Dendritic cell treated with granulocyte-macrophage colony-stimulating factor and Interleukin-4, amounts not matched to agents 40 ng/mL and 50 ng/mL, for 4 days (primary cell): ENCODE measurements at regions not wholly inside any gene's neighbourhood (a gene's known extent, or its start where the extent isn't known, plus 50 kb on each side); places are given as distances from the start of the nearest gene placed in this dataset.
"Not testable (repeated sequence)": the region's sequence is repeated elsewhere in the genome, so short reads cannot be mapped to it uniquely, and the experiment has no call there.

Source experiments
- H3K27ac Mint-ChIP-seq: one replicate; pipeline ENCODE4 v1.8.0; 2022; ENCODE audit warnings: mild to moderate bottlenecking, mixed read lengths
- H3K27me3 Mint-ChIP-seq: one replicate; pipeline ENCODE4 v1.8.0; 2022; ENCODE audit warnings: mild to moderate bottlenecking, mixed read lengths
- H3K36me3 Mint-ChIP-seq: one replicate; pipeline ENCODE4 v1.8.0; 2022; ENCODE audit warnings: low read depth, mixed read lengths
- H3K4me1 Mint-ChIP-seq: one replicate; pipeline ENCODE4 v1.8.0; 2022; ENCODE audit warnings: low read depth, mixed read lengths
- H3K4me3 Mint-ChIP-seq: one replicate; pipeline ENCODE4 v1.8.0; 2022; ENCODE audit warnings: mild to moderate bottlenecking, moderate library complexity, mixed read lengths
- H3K9me3 Mint-ChIP-seq: one replicate; pipeline ENCODE4 v1.8.0; 2022; ENCODE audit warnings: mixed read lengths
- intact Hi-C: fragments of 100-400 bp; cut with micrococcal nuclease; formaldehyde crosslinking; loops from one replicate; pipeline ENCODE4 v1.15.0; 2022

DNA sequence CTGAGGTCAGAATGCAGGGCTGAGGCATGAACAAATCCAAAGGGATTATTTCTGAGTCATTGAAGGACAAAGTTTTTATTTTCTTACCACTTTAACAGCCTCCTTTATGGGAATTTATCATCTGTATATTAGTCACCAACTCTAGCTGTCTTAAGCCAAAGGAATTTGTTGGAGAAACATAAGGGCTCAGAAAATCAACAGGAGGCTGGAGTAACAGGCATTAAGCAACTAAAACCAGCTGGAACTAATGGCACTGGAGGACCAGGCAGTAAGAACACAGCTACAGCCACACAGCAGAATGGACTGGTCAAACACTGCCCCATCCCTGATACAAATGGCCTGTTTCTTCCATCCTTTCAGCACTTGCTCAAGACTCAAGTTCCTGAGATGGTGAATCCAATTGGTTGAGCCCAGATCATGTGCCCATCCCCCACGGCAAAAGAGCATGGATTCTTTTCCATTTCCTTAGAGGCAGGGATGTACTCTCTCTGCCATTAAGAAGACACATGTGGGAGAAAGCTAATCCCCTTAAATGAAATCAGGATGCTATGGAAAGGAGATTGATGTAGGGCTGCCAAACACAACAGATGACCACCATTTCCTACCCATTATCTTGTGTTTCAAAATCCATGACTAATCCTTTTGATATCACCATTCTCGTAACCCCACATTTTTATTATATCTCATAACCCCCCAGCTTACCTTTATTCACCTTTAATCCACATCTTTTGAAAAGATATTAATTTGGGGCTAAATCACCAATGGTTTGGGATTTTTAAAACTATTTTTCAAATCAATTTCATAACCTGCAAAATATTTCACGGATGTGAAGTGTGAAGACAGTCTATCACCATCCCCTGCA is 157.0 kb upstream of the FNDC3A start:
- Mint-ChIP-seq H3K27me3 (peaks cover 21% of the 10 kb centered on the region), H3K4me1 (peaks cover 25% of the 10 kb centered on the region), H3K9me3 (no peaks in the 10 kb centered on the region), H3K4me3 (no peak overlapping the region), H3K36me3 (no peaks in the 10 kb centered on the region), H3K27ac (no peak overlapping the region)
- intact Hi-C loops = no loop called here

DNA sequence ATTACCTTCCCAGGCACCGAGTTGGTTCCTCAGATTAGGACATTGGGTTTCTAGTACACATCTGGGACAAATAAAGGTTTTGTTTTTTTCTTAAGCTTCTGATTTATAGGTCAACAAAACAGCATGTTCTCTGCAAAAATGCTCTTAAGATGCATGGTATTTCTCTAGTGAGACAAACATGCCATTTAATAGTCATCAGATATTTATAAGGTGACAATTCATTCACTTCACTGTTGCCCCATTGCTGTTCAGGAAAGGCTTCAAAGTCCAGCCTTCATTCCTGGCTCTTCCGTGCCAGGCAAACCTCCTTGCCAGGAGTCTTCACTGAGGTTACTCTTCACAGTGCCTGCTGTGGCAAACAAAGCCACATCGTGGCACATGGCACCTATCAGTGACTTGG is 156.3 kb upstream of the FNDC3A start:
- Mint-ChIP-seq H3K27me3 (peaks cover 21% of the 10 kb centered on the region), H3K27ac (no peak overlapping the region), H3K4me1 (peaks cover 25% of the 10 kb centered on the region), H3K36me3 (no peaks in the 10 kb centered on the region), H3K4me3 (no peak overlapping the region), H3K9me3 (no peaks in the 10 kb centered on the region)
- intact Hi-C loops = no loop called here

DNA sequence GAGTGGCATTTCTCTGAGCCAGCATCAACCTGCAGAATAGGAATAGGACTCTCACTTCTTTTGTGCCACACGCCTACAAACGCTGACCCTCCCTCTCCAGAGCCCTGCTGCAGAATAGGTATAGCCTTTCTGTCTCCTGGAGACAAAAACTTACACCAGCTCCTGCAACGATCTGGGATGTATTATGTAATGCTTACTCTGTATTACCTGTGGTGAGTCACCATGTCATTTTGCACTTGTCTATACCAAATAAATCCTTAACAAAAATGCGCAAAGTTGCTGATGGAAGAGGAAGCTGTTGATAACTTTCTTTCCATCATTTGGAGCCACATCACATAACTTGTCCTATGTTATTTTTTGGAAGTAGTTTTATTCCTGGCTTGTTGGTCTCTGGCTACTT is 155.8 kb upstream of the FNDC3A start:
- Mint-ChIP-seq H3K9me3 (no peaks in the 10 kb centered on the region), H3K27ac (no peak overlapping the region), H3K4me1 (peaks cover 25% of the 10 kb centered on the region), H3K4me3 (no peak overlapping the region), H3K36me3 (no peaks in the 10 kb centered on the region), H3K27me3 (peaks cover 21% of the 10 kb centered on the region)
- intact Hi-C loops = no loop called here

DNA sequence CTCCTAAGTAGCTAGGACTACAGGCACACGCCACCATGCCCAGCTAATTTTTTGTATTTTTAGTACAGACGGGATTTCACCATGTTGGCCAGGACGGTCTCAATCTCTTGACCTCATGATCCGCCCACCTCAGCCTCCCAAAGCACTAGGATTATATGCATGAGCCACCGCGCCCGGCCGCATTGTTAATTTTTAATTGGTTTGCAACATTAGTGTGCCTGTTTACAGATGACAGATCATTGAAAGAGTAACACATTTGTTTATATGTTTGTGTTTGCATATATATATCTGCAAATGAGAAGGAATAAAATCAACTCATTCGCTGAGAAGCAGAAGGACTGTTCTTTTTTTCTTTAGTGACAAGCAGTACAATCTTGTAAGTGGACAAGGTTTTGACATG is 152.2 kb upstream of the FNDC3A start:
- H3K4me1 Mint-ChIP-seq = peaks cover 16% of the 10 kb centered on the region
- not testable (repeated sequence) for H3K4me3 Mint-ChIP-seq

DNA sequence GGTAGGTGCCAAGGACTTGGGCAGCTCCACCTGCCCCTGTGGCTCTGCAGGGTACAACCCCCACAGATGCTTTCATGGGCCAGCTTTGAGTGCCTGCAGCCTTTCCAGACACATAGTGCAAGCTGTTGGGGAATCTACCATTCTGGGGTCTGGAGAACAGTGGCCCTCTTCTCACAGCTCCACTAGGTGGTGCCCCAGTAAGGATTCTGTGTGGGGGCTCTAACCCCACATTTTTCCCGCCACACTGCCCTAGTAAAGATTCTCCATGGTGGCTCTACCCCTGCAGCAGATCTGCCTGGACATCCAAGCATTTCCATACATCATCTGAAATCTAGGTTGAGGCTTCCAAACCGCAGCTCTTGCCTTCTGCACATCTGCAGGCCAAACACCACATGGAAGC is 149.7 kb upstream of the FNDC3A start:
- Mint-ChIP-seq H3K4me3 (no peak overlapping the region), H3K9me3 (peaks cover 21% of the 10 kb centered on the region), H3K36me3 (peaks cover 12% of the 10 kb centered on the region), H3K27ac (no peak overlapping the region), H3K4me1 (peaks cover 24% of the 10 kb centered on the region), H3K27me3 (peaks cover 51% of the 10 kb centered on the region)
- intact Hi-C loops = no loop called here

More for the DNA sequence above, 152.2 kb upstream of the FNDC3A start:
- H3K9me3 Mint-ChIP-seq = peaks cover 21% of the 10 kb centered on the region
- H3K27ac Mint-ChIP-seq, intact Hi-C loops: not testable (repeated sequence)
- H3K36me3 Mint-ChIP-seq = peaks cover 12% of the 10 kb centered on the region
- peaks cover 43% of the 10 kb centered on the region for H3K27me3 Mint-ChIP-seq

DNA sequence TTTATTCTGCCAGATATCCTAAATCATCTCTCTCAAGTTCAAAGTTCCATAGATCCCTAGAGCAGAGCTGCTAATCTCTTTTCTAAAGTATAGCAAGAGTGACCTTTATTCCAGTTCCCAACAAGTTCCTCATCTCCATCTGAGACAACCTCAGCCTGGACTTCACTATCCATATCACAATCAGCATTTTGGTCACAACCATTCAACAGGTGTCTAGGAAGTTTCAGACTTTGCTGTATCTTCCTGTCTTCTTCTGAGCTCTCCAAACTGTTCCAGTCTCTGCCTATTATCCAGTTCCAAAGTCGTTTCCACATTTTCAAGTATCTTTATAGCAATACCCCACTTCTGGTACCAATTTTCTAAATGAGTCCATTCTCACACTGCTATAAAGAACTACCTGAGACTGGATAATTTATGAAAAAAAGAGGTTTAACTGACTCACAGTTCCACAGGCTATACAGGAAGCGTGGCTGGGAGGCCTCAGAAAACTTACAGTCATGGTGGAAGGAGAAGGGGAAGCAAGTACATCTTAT is 148.7 kb upstream of the FNDC3A start:
- H3K4me3 Mint-ChIP-seq, H3K27ac Mint-ChIP-seq, intact Hi-C loops: not testable (repeated sequence)
- H3K4me1 Mint-ChIP-seq = peaks cover 21% of the 10 kb centered on the region
- peaks cover 18% of the 10 kb centered on the region for H3K36me3 Mint-ChIP-seq
- H3K9me3 Mint-ChIP-seq = peaks cover 29% of the 10 kb centered on the region
- peaks cover 56% of the 10 kb centered on the region for H3K27me3 Mint-ChIP-seq

DNA sequence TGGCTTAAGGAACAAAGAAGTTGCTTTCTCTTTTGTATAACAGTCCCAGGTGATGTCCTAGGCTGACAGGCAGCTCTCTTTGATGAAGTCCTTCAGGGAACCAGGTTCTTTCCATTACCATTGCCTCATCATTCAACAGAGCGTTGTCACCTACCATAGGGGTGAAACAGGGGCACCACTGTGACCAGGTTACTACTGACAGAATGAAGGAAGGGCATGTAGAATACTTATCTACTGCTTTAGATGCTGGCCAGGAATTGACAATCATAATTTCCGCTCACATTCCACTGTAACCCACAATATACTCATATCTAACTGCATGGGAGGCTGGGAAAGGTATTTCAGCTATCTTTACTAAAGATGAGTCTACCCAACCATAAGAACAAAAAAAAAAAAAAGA is 148.0 kb upstream of the FNDC3A start:
- Mint-ChIP-seq H3K27ac (no peak overlapping the region), H3K9me3 (peaks cover 36% of the 10 kb centered on the region)

DNA sequence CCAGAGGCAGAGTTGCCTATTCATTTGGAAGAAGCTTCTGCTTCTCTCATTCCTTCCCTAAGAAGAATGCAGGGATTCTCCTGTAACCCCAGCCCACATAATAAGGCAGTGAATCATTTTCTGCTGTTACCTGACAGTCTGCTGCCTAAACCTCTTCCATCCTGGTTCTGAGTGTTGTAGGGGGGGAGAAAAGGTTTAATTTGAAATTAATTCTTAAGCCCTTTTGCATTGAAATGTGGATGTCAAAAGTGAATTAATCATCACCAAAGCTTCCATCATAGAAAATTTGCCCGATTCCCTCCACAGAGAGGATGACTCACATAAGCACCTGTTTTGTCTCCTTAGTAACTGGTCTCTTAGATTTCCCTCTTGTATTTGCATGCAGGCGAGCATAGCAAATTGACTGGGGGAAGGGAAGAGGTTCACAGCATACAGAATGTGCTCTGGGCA is 146.7 kb upstream of the FNDC3A start:
- H3K27ac Mint-ChIP-seq = no peak overlapping the region
- peaks cover 18% of the 10 kb centered on the region for H3K36me3 Mint-ChIP-seq
- H3K27me3 Mint-ChIP-seq = peaks cover 60% of the 10 kb centered on the region
- H3K4me3 Mint-ChIP-seq = no peak overlapping the region
- H3K4me1 Mint-ChIP-seq = peaks cover 21% of the 10 kb centered on the region
- intact Hi-C loops = no loop called here
- H3K9me3 Mint-ChIP-seq = peaks cover 38% of the 10 kb centered on the region

More for the DNA sequence above, 148.0 kb upstream of the FNDC3A start:
- H3K27me3 Mint-ChIP-seq = peaks cover 62% of the 10 kb centered on the region
- H3K4me3 Mint-ChIP-seq = no peak overlapping the region
- H3K4me1 Mint-ChIP-seq = peaks cover 21% of the 10 kb centered on the region
- peaks cover 18% of the 10 kb centered on the region for H3K36me3 Mint-ChIP-seq
- intact Hi-C loops = no loop called here

DNA sequence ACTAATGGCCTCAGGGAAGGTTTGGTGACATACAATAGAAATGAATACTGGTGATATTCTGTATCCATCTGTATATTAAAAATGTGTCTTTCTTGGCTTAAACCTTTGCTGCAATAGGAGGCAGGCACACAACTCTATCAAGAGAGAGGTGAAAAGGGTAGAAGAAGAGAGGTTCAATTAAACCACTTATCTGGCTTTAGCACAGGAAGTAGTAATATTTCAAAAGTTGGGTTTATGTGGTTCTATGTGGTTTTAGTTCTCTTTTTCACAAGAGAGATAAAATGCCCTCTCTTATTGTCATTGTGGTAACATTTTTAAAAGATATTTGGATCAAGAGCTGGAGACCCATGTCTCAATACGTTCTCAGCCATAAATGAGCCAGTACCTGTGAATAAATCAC is 146.2 kb upstream of the FNDC3A start:
- H3K4me1 Mint-ChIP-seq = peaks cover 21% of the 10 kb centered on the region
- H3K36me3 Mint-ChIP-seq = peaks cover 18% of the 10 kb centered on the region
- no peak overlapping the region for H3K27ac Mint-ChIP-seq
- H3K9me3 Mint-ChIP-seq = peaks cover 38% of the 10 kb centered on the region
- H3K27me3 Mint-ChIP-seq = peaks cover 60% of the 10 kb centered on the region
- intact Hi-C loops = no loop called here
- H3K4me3 Mint-ChIP-seq = no peak overlapping the region

DNA sequence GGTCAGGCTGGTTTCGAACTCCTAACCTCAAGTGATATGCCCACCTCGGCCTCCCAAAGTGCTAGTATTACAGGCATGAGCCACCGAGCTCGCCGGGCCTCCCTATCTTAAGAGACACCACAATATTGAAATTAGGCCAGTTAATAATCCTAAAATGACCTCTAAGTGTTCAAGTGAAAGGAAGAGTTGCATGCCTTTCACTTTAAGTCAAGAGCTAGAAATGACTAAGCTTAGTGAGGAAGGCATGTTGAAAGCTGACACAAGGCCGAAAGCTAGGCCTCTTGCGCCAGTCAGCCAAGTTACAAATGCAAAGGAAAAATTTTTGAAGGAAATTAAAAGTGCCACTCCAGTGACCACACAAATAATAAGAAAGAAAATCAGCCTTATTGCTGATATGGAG is 144.5 kb upstream of the FNDC3A start:
- peaks cover 18% of the 10 kb centered on the region for H3K36me3 Mint-ChIP-seq
- H3K27me3 Mint-ChIP-seq = peaks cover 54% of the 10 kb centered on the region
- H3K4me1 Mint-ChIP-seq = peaks cover 21% of the 10 kb centered on the region
- intact Hi-C loops = no loop called here
- no peak overlapping the region for H3K4me3 Mint-ChIP-seq
- peaks cover 40% of the 10 kb centered on the region for H3K9me3 Mint-ChIP-seq
- H3K27ac Mint-ChIP-seq = no peak overlapping the region

DNA sequence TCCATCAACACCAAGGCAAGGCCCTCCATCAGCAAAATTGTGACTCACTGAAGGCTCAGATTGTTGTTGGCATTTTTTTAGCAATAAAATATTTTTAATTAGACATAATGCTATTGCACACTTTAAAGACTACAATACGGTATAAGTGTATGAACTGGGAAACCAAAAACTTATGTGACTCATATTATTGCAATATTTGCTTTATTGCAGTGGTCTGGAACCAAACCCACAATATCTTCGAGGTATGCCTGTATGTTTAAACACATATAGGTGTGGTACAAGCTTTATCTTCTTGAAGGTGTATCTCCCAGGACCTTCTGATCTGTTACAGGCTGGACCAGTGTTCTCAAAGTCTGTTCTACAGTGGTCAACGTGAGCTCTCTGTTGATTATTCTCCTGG is 142.3 kb upstream of the FNDC3A start:
- peaks cover 23% of the 10 kb centered on the region for H3K9me3 Mint-ChIP-seq
- H3K36me3 Mint-ChIP-seq = peaks cover 6% of the 10 kb centered on the region
- no peak overlapping the region for H3K27ac Mint-ChIP-seq
- peaks cover 38% of the 10 kb centered on the region for H3K27me3 Mint-ChIP-seq
- intact Hi-C loops = no loop called here
- H3K4me1 Mint-ChIP-seq = peaks cover 21% of the 10 kb centered on the region
- H3K4me3 Mint-ChIP-seq = no peak overlapping the region

DNA sequence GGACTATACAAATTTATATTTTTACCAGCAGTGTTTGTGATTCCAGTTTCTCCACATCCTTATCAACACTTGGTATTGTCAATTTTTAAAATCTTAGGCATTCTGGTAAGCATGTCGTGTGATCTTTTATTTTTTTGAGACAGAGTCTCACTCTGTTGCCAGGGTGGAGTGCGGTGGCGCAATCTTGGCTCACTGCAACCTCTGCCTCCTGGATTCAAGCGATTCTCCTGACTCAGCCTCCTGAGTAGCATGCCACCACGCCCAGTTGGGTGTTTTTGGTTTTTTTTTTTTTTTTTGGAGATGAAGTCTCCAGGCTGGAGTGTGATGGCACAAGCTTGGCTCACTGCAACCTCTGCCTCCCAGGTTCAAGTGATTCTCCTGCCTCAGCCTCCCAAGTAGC is 140.4 kb upstream of the FNDC3A start:
- H3K4me1 Mint-ChIP-seq, intact Hi-C loops, H3K27ac Mint-ChIP-seq, H3K4me3 Mint-ChIP-seq, H3K36me3 Mint-ChIP-seq: not testable (repeated sequence)
- Mint-ChIP-seq H3K27me3 (peaks cover 32% of the 10 kb centered on the region), H3K9me3 (peaks cover 23% of the 10 kb centered on the region)

DNA sequence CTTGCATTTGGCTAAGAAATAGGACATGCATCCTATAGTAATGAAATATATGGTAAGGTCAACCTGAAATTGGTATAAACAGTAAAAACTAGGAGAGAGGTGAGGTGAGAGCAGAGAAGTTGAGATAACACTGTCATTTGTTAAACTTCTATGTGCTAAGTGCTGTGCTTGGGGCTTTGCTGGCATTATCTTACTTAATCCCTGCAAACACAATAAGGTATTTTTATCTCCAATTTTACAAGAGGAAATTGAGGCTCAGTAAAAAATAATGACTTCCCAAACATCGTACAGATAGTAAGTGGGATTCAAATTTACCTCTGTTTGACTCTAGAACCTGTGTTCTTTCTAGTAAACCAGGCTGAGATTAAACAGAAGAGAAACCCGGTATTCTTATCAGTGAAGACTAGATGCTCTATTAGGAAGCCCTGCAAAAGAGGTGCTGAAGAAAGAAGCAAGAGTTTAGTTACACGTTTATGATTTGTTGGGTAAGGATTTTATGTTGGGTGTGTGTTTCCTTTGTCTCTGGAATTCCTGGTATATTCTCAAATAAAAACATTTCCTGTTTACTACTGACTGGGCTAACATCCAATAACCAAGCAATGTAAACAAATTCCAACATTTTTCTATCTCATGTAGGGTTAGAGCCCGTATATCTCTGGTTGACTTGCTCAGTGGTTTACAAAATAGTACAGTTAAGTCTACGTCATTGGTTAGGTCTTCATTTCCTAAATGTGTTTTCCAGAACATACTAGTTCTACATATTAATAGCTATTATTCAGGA is 137.3 kb upstream of the FNDC3A start:
- H3K9me3 Mint-ChIP-seq = peaks cover 6% of the 10 kb centered on the region
- no peaks in the 10 kb centered on the region for H3K4me1 Mint-ChIP-seq
- peaks cover 12% of the 10 kb centered on the region for H3K27me3 Mint-ChIP-seq
- H3K36me3 Mint-ChIP-seq = no peaks in the 10 kb centered on the region
- H3K27ac Mint-ChIP-seq = no peak overlapping the region
- H3K4me3 Mint-ChIP-seq = no peak overlapping the region
- intact Hi-C loops = no loop called here

DNA sequence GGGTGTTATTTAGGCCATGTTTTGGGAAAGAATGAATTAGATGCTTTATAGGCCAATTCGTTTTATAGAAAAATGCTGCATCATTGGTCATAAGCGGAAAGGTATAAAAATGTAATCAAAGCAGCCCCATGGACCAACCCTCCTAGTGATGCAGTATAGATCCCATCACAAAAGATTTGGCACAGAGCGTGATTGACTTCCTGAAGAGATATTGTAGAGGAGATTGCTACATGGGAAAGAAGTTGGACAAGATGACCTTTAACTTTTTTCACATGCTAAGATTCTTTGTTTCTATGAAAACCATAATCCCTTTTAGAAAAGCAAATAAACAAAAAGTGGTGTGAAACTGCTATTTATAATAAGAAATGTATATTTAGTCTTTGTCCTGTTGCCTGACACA is 136.5 kb upstream of the FNDC3A start:
- intact Hi-C loops = no loop called here
- Mint-ChIP-seq H3K36me3 (no peaks in the 10 kb centered on the region), H3K9me3 (peaks cover 6% of the 10 kb centered on the region), H3K27ac (no peak overlapping the region), H3K4me1 (no peaks in the 10 kb centered on the region), H3K27me3 (peaks cover 13% of the 10 kb centered on the region), H3K4me3 (no peak overlapping the region)
